ENCODE measurements at regions not wholly inside any gene's neighbourhood (a gene's known extent, or its start where the extent isn't known, plus 50 kb on each side); places are given as distances from the start of the nearest gene placed in this dataset.

DNA sequence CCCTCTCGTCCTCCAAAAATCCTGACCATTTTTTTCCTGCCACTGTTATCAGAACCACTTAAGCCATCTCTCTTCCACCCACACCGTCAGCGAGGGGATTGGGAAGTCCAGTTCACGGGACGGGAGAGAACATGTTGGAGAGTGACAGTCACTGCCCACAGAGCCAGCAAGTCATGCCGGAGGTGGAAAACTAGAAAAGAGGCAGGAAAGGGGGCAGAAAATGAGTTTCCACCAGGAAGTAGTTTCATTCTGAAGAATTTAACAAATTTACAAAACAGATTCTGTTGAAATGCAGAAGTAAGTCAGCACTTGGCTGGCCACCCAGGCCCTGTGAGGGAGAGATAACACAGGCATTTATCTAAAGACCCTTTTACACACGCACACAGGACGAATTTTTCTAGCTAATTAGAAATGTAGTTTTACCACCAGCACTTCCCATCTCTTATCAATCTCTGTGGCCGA is 431.3 kb downstream of the TSN start:
- Histone ChIP-seq H3K36me3 (ENCODE audit: insufficient read depth in 1 of 2, low read depth in 1 of 2) (no peaks in the 10 kb centered on the region), H3K4me1 (no peaks in the 10 kb centered on the region), H3K4me3 (no peak overlapping the region), H3K27me3 (ENCODE audit: insufficient read depth in 3 of 3, low read length in 2 of 3) (no peaks in the 10 kb centered on the region), H3K9me3 (no peaks in the 10 kb centered on the region), H3K27ac (no peak overlapping the region)
- intact Hi-C loops (cut with DNase I), result no loop called here
- WGBS, 3 donors, result 64 to 67% (median 66%) methylated on average over 9 of the region's 9 CpGs
- TF ChIP-seq, protein P1, sequence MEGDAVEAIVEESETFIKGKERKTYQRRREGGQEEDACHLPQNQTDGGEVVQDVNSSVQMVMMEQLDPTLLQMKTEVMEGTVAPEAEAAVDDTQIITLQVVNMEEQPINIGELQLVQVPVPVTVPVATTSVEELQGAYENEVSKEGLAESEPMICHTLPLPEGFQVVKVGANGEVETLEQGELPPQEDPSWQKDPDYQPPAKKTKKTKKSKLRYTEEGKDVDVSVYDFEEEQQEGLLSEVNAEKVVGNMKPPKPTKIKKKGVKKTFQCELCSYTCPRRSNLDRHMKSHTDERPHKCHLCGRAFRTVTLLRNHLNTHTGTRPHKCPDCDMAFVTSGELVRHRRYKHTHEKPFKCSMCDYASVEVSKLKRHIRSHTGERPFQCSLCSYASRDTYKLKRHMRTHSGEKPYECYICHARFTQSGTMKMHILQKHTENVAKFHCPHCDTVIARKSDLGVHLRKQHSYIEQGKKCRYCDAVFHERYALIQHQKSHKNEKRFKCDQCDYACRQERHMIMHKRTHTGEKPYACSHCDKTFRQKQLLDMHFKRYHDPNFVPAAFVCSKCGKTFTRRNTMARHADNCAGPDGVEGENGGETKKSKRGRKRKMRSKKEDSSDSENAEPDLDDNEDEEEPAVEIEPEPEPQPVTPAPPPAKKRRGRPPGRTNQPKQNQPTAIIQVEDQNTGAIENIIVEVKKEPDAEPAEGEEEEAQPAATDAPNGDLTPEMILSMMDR (IDR thresholded peaks at IDR 0.05), result no peak
- no peak for ATAC-seq
- DNase-seq, result no peak

DNA sequence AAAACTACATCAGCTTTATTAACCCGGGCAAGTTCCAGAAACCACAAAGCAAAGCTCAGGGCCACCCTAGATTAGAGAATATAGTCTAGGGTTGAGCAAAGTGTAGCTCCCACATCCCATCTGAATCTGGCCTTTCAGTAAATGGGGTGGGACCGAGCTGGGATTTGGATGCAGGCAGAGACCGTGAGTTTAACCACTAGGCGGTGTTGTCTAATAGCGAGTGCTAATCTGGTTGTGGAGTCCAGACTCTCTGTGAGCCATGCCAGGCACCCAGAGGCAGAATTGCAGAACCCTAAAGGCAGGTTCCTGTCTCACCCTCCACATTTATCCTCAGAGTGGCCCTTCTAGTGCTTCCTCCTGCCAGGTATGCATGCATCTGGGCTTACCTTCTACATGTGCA is 435.9 kb downstream of the TSN start:
- Histone ChIP-seq H3K4me1 (no peaks in the 10 kb centered on the region), H3K9me3 (no peaks in the 10 kb centered on the region), H3K27ac (no peak overlapping the region), H3K4me3 (no peak overlapping the region), H3K27me3 (ENCODE audit: insufficient read depth in 3 of 3, low read length in 2 of 3) (no peaks in the 10 kb centered on the region), H3K36me3 (ENCODE audit: insufficient read depth in 1 of 2, low read depth in 1 of 2) (no peaks in the 10 kb centered on the region)
- TF ChIP-seq, protein P1 (IDR thresholded peaks at IDR 0.05), result no peak
- WGBS, 3 donors, result 57 to 61% (median 60%) methylated on average over 5 of the region's 5 CpGs
- intact Hi-C loops (cut with DNase I), result no loop called here
- ATAC-seq, result no peak
- no peak for DNase-seq

DNA sequence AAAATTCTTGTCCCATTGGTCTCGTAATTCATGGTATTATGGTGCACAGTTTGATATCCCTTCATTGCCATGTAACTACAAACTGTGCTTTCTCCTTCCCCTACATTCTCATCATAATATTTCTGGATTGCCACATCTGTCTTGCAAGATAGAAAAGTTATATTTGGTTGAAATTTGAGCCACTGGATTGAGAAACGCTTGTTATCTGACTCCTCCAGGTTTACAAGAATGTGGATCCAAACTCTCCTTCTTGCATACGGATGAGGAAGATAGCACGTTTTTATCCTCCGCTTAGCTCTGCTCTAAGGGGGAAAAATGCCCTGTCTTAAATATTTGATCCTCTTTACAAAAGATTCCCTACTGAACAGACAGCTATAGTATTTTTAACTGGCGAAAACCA is 438.2 kb downstream of the TSN start:
- Histone ChIP-seq H3K27me3 (ENCODE audit: insufficient read depth in 3 of 3, low read length in 2 of 3) (no peaks in the 10 kb centered on the region), H3K9me3 (no peaks in the 10 kb centered on the region), H3K36me3 (ENCODE audit: insufficient read depth in 1 of 2, low read depth in 1 of 2) (no peaks in the 10 kb centered on the region), H3K4me3 (no peak overlapping the region), H3K27ac (no peak overlapping the region), H3K4me1 (no peaks in the 10 kb centered on the region)
- ATAC-seq, result no peak
- 57 to 65% (median 63%) methylated on average over 6 of the region's 6 CpGs for WGBS, 3 donors
- no peak for DNase-seq
- intact Hi-C loops (cut with DNase I), result no loop called here
- TF ChIP-seq, protein P1 (IDR thresholded peaks at IDR 0.05), result no peak

DNA sequence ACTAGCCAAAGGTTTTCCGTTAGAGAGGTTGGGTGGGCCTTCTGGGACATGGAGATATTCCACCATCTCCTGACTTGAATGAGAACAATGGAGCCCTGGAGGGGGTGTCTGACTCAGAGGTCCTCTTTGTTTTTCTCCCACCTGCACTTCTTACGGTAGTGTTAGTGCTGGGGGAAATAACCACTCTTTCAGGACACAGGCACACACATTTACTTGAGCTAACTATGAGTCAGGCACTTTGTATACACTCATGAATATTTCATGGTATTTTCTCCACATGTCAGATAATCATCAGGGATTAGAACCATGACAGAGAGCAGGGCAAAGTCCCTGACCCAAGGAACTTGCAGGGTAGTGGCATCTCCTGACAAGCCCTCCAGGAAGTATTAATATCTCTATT is 439.1 kb downstream of the TSN start:
- DNase-seq, result no peak
- no peaks in the 10 kb centered on the region for H3K9me3 ChIP-seq
- H3K27ac ChIP-seq, result no peak overlapping the region
- intact Hi-C loops (cut with DNase I), result no loop called here
- no peaks in the 10 kb centered on the region for H3K36me3 ChIP-seq (ENCODE audit: insufficient read depth in 1 of 2, low read depth in 1 of 2)
- TF ChIP-seq, protein P1 (IDR thresholded peaks at IDR 0.05), result no peak
- H3K4me1 ChIP-seq, result no peaks in the 10 kb centered on the region
- WGBS, 3 donors, result 73 to 79% (median 78%) methylated on average over 2 of the region's 2 CpGs
- H3K27me3 ChIP-seq (ENCODE audit: insufficient read depth in 3 of 3, low read length in 2 of 3), result no peaks in the 10 kb centered on the region
- no peak overlapping the region for H3K4me3 ChIP-seq
- no peak for ATAC-seq

DNA sequence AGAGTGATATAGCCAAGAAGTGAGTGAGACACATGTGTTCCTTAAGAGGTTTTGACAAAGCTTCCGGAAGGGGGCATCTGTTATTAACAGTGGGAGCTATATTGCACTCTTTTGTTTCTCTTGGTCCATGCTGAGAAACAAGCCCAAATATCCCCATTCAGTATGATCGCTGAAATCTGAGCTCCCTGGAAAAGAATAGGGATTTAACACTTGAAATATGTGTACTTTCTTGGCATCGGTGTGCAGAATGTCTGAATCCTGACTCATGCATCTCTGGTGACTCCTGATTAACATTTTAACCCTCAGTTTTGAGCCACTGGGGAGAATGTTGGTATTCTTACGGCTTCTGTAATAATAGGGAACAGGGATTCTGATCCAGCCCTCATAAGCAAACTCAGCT is 448.1 kb downstream of the TSN start:
- H3K27ac ChIP-seq, result no peak overlapping the region
- ATAC-seq, result peak in 1 of 4 donors; percentile 22
- TF ChIP-seq, protein P1 (IDR thresholded peaks at IDR 0.05), result no peak
- H3K27me3 ChIP-seq (ENCODE audit: insufficient read depth in 3 of 3, low read length in 2 of 3), result no peaks in the 10 kb centered on the region
- no peaks in the 10 kb centered on the region for H3K36me3 ChIP-seq (ENCODE audit: insufficient read depth in 1 of 2, low read depth in 1 of 2)
- H3K9me3 ChIP-seq, result no peaks in the 10 kb centered on the region
- intact Hi-C loops (cut with DNase I), result no loop called here
- 14 to 24% (median 21%) methylated on average over 4 of the region's 4 CpGs for WGBS, 3 donors
- H3K4me1 ChIP-seq, result no peaks in the 10 kb centered on the region
- DNase-seq, result no peak
- no peak overlapping the region for H3K4me3 ChIP-seq
